HG03196 (cell line): ENCODE measurements at regions not wholly inside any gene's neighbourhood (a gene's known extent, or its start where the extent isn't known, plus 50 kb on each side); places are given as distances from the start of the nearest gene placed in this dataset.
A peak's percentile ranks its signal among the peaks of the same experiment; 100 is the strongest.
"Not testable (repeated sequence)": the region's sequence is repeated elsewhere in the genome, so short reads cannot be mapped to it uniquely, and the experiment has no call there.

Source experiments
- ATAC-seq: cut with Tn5 transposase; IDR thresholded peaks from one replicate; pipeline ENCODE4 v1.9.1; 2021; ENCODE audit not compliant: unreplicated experiment

GRCh38 chr6:6748001-6748400 is 159.5 kb downstream of the LY86 start:
- ATAC-seq: no peak

DNA sequence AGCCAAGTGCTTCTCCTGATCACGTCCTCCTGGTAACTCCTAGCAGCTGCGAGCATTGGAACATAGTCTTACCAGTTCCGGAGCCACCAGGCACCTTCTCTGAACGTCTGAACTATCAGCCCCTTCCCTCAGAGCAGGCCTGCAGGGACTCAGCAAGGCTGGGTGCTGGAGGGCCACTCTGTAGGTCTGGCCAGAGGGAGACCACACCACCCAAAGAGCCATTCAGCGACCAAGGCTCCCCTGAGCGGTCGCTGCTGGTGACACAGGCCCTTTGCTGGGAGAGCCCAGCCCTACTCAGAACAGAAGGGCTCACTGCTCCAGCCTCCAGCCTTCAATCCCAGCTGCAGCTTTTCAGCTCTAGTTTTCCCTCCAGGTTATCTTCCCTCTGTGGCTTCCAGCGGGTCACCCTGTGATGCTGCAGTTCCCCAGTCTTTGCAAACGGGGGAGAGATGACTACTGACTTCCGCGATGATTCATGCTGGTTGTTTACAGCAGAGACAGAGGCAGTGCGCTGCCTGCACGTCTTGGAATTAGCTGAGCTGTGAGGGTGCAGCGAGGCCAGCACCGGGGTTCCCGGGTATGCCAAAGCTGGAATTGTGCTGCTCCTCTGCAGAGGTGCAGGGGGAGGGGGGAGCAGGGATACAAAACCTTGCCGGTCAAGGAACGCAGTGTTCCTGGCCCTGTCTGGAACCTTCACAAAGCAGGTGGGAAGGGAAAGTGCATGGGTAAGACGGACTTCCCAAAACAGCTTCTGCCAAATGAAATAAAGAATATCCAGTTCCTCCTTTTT is 161.4 kb downstream of the LY86 start:
- ATAC-seq: no peak

- no peak for ATAC-seq
These were observed 162.2 kb downstream of the LY86 start for GRCh38 chr6:6750594-6751265.

DNA sequence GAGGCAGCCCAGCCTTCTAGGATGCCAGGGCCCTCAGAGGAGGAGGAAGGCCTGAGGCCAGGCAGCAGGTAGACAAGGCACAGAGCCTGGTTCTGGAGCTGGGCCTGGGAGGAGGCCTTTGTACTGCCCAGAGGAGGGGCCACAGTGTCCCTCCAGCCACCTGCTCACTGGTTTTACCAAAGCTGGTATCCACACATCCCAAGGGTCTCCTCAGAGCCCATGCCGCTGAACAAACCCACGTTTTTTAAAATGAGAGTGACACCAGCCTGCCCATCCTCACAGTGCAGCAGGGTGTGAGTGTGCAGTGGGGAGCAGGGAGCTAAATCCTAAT is 162.7 kb downstream of the LY86 start:
- no peak for ATAC-seq

DNA sequence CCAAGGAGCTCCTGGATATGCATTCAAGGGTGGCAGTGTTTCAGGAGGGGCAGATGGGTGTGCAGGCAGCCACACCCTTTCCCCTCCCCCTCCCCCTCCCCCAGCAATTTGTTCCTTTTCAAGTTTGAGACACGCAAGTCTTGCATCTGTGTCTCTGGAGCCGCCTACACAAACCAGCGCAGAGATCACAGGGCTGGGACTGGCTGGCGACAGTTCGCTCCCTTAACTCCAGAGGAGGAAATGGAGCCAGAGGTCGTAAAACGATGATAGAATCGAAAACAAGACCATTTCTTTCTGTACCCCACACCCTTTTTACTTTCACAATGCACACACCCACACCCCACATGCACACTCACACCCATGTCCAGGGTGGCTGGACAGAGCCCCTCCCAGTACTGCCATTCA is 163.1 kb downstream of the LY86 start:
- no peak for ATAC-seq

DNA sequence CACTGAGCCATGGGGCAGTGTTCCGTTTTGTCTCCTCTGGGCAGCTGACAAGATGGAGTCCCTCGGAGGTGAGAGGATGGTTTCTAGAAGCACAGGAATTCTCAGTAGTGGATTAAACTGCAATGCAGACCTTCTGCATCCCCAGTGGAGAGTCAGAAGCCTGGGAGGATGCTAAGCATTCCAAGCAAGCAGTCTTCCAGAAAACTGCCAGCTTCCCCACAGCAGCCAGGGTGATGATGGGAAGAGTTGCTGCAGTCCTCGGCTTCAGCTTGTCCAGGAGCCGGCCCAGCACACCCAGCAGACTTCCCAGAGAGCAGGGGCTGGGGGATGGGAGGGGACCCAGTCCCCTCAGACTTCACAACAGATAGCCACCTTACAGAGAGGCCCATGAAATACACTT is 163.6 kb downstream of the LY86 start:
- ATAC-seq: no peak

DNA sequence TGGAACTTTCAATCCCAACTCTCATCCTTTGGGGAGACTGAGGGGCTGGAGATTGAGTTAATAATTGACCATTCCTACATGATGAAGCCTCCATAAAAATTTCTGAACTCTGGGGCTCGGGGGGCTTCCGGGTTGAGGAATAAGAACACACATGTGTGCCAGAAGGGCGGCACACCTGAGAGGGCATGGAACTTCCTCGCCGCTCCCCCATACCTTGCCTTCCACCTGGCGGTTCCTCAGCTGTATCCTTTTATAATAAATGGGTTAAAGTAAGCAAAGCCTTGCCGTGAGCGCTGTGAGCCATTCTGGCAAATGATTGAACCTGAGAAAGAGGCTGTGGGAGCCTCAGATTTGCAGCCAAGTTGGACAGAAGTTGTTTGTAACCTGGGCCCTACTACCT is 164.8 kb downstream of the LY86 start:
- ATAC-seq: no peak

DNA sequence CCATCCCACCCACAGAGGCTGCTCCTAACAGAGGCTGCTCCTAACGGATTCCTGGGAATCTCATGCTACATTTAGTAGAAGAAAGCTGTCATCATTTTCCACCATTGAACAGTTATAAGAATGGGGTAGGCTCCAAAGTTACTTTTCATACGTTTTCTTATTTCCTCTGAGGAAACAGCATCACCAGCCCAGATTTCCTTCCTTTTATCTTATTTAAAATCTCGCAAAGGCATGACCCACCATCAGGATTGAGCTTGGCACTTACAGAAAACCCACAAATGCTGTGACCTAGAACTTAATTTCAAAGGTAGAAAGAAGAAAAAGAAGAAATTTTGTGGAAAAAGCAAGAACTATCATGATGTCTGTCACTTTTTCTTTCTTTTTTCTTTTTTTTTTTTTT is 168.0 kb downstream of the LY86 start:
- no peak for ATAC-seq

DNA sequence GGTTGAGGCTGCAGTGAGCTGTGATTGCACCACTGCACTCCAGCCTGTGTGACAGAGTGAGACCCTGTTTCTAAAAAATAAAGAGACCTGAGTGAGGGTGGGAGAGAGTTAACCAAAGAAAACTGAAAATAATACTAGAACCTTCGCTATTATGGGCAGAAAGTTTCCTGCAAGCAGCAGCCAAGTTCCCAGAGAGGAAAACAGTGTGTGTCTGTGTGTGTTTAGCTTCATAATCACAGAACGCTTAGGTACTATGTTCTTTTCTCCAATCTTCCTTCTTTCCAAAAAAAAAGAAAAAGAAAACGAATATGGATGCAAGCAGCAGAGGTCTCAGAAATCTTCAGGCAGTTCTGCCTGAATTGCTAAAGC is 170.0 kb downstream of the LY86 start:
- no peak for ATAC-seq

GRCh38 chr6:6758915-6759654 is 170.6 kb downstream of the LY86 start:
- peak; percentile 73 for ATAC-seq

DNA sequence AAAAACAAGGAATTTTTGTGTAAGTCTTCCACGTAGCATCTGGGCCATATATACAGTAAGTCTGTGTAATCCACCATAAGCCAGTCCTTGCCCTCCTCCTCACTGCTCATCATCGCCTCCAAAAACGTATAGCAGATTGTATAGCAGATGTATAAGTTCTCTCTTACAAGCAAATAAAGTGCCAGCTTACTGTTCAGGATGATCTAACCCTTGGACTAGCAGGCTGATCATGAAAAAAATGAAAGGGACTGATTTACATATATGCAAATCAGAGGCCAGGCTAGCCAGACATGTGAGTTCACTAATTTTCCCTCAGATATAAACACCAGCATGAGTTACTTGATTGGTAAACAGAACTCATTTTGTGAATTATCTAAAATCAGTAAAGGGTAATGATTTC is 171.5 kb downstream of the LY86 start:
- ATAC-seq: no peak

GRCh38 chr6:6762566-6762965 is 174.0 kb downstream of the LY86 start:
- ATAC-seq: not testable (repeated sequence)

- no peak for ATAC-seq
These were observed 176.4 kb downstream of the LY86 start for GRCh38 chr6:6764764-6765434.

- ATAC-seq: no peak
These were observed 177.8 kb downstream of the LY86 start for GRCh38 chr6:6766230-6766905.

- no peak for ATAC-seq
These were observed 180.9 kb downstream of the LY86 start for GRCh38 chr6:6769466-6769865.

DNA sequence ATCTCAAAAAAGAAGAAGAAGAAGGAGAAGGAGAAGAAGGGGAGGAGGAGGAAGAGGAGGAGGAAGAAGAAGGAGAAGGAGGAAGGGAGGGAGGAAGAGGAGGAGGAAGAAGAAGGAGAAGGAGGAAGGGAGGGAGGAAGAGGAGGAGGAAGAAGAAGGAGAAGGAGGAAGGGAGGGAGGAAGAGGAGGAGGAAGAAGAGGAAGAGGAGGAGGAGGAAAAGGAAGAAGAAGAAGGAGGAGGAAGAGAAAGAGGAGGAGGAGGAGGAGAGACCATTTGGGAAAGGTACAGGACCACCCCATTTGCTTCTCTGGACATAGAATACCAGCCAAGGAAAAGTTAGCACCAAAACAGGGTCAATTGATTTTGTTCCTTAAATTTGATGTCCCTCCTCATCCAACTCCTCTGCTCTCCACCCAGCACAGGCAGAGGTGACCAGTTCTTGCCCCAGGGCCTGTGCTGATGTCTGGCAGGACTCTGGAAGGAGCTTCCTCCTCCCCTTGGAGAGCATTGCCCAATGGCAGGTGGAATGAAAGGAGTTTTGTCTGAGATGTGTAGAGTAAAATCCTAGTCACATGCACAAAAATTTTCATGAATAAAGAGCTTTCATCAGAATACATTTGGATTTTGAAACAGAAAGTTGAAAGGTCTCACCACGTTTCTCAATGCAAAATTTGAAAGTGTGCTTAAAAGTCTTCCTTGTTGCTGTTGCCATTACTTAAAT is 182.9 kb downstream of the LY86 start:
- no peak for ATAC-seq

GRCh38 chr6:6771964-6772363 is 183.4 kb downstream of the LY86 start:
- no peak for ATAC-seq

GRCh38 chr6:6772751-6773150 is 184.2 kb downstream of the LY86 start:
- no peak for ATAC-seq

- ATAC-seq: no peak
These were observed 186.6 kb downstream of the LY86 start for GRCh38 chr6:6775074-6775473.

DNA sequence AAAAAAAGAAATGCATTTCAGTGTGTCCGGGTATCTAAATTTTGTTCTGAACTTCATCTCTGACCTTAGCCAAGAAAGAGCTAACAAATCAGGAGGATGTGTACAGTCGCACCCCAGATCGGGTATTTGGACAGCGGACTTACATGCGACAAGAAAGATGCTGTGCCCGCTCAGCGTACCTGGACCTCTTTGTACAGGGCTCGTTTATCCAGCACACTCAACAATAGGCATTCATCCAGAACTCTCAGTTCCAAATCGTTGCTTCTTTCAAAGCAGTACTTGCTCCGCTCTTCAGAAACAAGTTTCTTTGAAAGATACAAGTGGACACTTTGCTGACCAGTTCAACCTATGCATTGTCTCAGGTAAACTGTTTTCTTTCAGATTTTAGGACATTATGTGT is 191.7 kb downstream of the LY86 start:
- no peak for ATAC-seq
